NT2/D1 (cell line): ENCODE measurements at regions not wholly inside any gene's neighbourhood (a gene's known extent, or its start where the extent isn't known, plus 50 kb on each side); places are given as distances from the start of the nearest gene placed in this dataset.

Experiments
- DNase-seq: peaks from one replicate; pipeline ENCODE4 v3.0.0-alpha.2; 2011; ENCODE audit warnings: low read depth, low spot score
- H3K27me3 ChIP-seq: 2 replicates; pipeline ENCODE4 v1.6.0; 2011; ENCODE audit warnings: mild to moderate bottlenecking; ENCODE audit not compliant: insufficient read length, insufficient read depth
- H3K36me3 ChIP-seq: 2 replicates; pipeline ENCODE4 v1.6.1; 2011; ENCODE audit warnings: mild to moderate bottlenecking, low read length, mixed read lengths; ENCODE audit not compliant: insufficient read depth, insufficient read length
- H3K4me1 ChIP-seq: 2 replicates; pipeline ENCODE4 v1.5.1; 2011; ENCODE audit not compliant: insufficient read depth, insufficient read length
- H3K4me3 ChIP-seq: 2 replicates; pipeline ENCODE4 v1.5.1; 2011; ENCODE audit warnings: low read depth; ENCODE audit not compliant: insufficient read length
- H3K9ac ChIP-seq: 2 replicates; pipeline ENCODE4 v1.6.0; 2011; ENCODE audit warnings: low read depth; ENCODE audit not compliant: insufficient read length
- H3K9me3 ChIP-seq: 2 replicates; pipeline ENCODE4 v1.5.1; 2011; ENCODE audit warnings: mild to moderate bottlenecking, low read length; ENCODE audit not compliant: insufficient read depth
- SUZ12 ChIP-seq: IDR thresholded peaks from 2 replicates; pipeline ENCODE4 v1.6.1; 2011; ENCODE audit not compliant: insufficient read length, insufficient read depth; ENCODE audit errors: extremely low read depth
- YY1 ChIP-seq: IDR thresholded peaks from 2 replicates; pipeline ENCODE4 v1.6.1; 2011; ENCODE audit not compliant: insufficient read length, insufficient read depth
- ZNF274 ChIP-seq: IDR thresholded peaks from 2 replicates; pipeline ENCODE4 v1.6.1; 2011; ENCODE audit warnings: mild to moderate bottlenecking, low read depth, low read length

- DNase-seq, result no peak
- Histone ChIP-seq H3K9ac (no peak overlapping the region), H3K4me3 (no peak overlapping the region), H3K4me1 (peaks cover 16% of the 10 kb centered on the region), H3K9me3 (no peaks in the 10 kb centered on the region), H3K36me3 (no peaks in the 10 kb centered on the region), H3K27me3 (peaks cover 22% of the 10 kb centered on the region)
- TF ChIP-seq SUZ12, result no peak
- no peak for TF ChIP-seq ZNF274
- TF ChIP-seq YY1, result no peak
Observed at GRCh38 chr15:69983696-69984265, 113.9 kb downstream of the TLE3 start.

GRCh38 chr15:69987492-69988489 is 109.9 kb downstream of the TLE3 start:
- no peak for DNase-seq
- TF ChIP-seq YY1, result no peak
- no peak for TF ChIP-seq SUZ12
- Histone ChIP-seq H3K9me3 (no peaks in the 10 kb centered on the region), H3K36me3 (no peaks in the 10 kb centered on the region), H3K9ac (no peak overlapping the region), H3K27me3 (peaks cover 47% of the 10 kb centered on the region), H3K4me3 (no peak overlapping the region), H3K4me1 (peaks cover 31% of the 10 kb centered on the region)

- H3K4me1 ChIP-seq, result peaks cover 31% of the 10 kb centered on the region
- peak overlapping the region; percentile 27 for H3K9ac ChIP-seq
- no peak overlapping the region for H3K4me3 ChIP-seq
- peaks cover 47% of the 10 kb centered on the region for H3K27me3 ChIP-seq
- no peaks in the 10 kb centered on the region for H3K9me3 ChIP-seq
- DNase-seq, result no peak
- no peaks in the 10 kb centered on the region for H3K36me3 ChIP-seq
- TF ChIP-seq SUZ12 (no peak), YY1 (no peak)
Observed at GRCh38 chr15:69988541-69989225, 109.0 kb downstream of the TLE3 start.

GRCh38 chr15:69990566-69991421 is 106.9 kb downstream of the TLE3 start:
- Histone ChIP-seq H3K9ac (no peak overlapping the region), H3K4me1 (peaks cover 31% of the 10 kb centered on the region), H3K9me3 (no peaks in the 10 kb centered on the region), H3K4me3 (no peak overlapping the region), H3K27me3 (peaks cover 61% of the 10 kb centered on the region), H3K36me3 (no peaks in the 10 kb centered on the region)
- DNase-seq, result no peak
- TF ChIP-seq YY1, result no peak
- no peak for TF ChIP-seq SUZ12
- no peak for TF ChIP-seq ZNF274

GRCh38 chr15:69991551-69991980 is 106.2 kb downstream of the TLE3 start:
- Histone ChIP-seq H3K9me3 (no peaks in the 10 kb centered on the region), H3K4me3 (no peak overlapping the region), H3K36me3 (no peaks in the 10 kb centered on the region), H3K27me3 (peaks cover 58% of the 10 kb centered on the region), H3K4me1 (peaks cover 30% of the 10 kb centered on the region), H3K9ac (no peak overlapping the region)
- TF ChIP-seq SUZ12, result no peak
- TF ChIP-seq ZNF274, result no peak
- TF ChIP-seq YY1, result no peak
- no peak for DNase-seq

GRCh38 chr15:69992348-69992747 is 105.4 kb downstream of the TLE3 start:
- H3K9ac ChIP-seq, result no peak overlapping the region
- H3K9me3 ChIP-seq, result no peaks in the 10 kb centered on the region
- peaks cover 28% of the 10 kb centered on the region for H3K4me1 ChIP-seq
- no peak overlapping the region for H3K4me3 ChIP-seq
- no peak for TF ChIP-seq SUZ12
- no peak for TF ChIP-seq YY1
- TF ChIP-seq ZNF274, result no peak
- no peak for DNase-seq
- H3K27me3 ChIP-seq, result peaks cover 51% of the 10 kb centered on the region
- H3K36me3 ChIP-seq, result no peaks in the 10 kb centered on the region
